Nephron progenitor cell (in vitro differentiated cells): ENCODE measurements at regions not wholly inside any gene's neighbourhood (a gene's known extent, or its start where the extent isn't known, plus 50 kb on each side); places are given as distances from the start of the nearest gene placed in this dataset.

Experiments
- DNase-seq: peaks from one replicate; pipeline ENCODE4 v3.0.0; 2021
- H3K27ac Mint-ChIP-seq: 2 replicates; pipeline ENCODE4 v1.8.0; 2021; ENCODE audit warnings: mild to moderate bottlenecking, moderate library complexity, mixed read lengths
- H3K27me3 Mint-ChIP-seq: 2 replicates; pipeline ENCODE4 v1.8.0; 2021; ENCODE audit warnings: mild to moderate bottlenecking, low read depth, mixed read lengths; ENCODE audit not compliant: poor library complexity
- H3K36me3 Mint-ChIP-seq: 2 replicates; pipeline ENCODE4 v1.8.0; 2021; ENCODE audit warnings: low read depth, mixed read lengths
- H3K4me1 Mint-ChIP-seq: 2 replicates; pipeline ENCODE4 v1.8.0; 2021; ENCODE audit warnings: mixed read lengths
- H3K4me3 Mint-ChIP-seq: 2 replicates; pipeline ENCODE4 v1.8.0; 2021; ENCODE audit warnings: mild to moderate bottlenecking, moderate library complexity, mixed read lengths
- H3K9me3 Mint-ChIP-seq: 2 replicates; pipeline ENCODE4 v1.8.0; 2021; ENCODE audit warnings: mild to moderate bottlenecking, moderate library complexity, mixed read lengths
- CTCF ChIP-seq: fragments of 200-600 bp; sonication (generic); IDR thresholded peaks from 2 replicates; pipeline ENCODE4 v1.5.0; 2021; ENCODE audit warnings: antibody characterized with exemption

DNA sequence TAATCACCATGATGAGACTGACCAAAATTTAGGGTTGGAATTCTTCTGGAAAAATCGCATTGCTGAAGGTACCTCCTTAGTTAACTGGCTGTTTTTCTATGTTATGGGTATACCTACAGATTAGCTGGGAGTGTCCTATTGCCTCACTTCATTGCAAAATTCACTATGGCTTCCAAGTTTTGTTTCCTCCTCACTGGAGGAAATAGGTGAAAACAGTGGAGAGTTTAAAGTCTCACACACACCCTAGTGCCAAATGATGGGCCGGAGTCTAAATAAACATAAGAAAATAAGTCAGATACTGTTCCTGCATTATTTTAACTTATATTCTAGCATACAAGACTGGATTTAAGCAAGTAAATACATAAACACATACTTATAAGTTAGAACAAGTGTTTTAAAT lies 98.2 kb downstream of the AHR start:
- peaks cover 31% of the 10 kb centered on the region for H3K9me3 Mint-ChIP-seq

DNA sequence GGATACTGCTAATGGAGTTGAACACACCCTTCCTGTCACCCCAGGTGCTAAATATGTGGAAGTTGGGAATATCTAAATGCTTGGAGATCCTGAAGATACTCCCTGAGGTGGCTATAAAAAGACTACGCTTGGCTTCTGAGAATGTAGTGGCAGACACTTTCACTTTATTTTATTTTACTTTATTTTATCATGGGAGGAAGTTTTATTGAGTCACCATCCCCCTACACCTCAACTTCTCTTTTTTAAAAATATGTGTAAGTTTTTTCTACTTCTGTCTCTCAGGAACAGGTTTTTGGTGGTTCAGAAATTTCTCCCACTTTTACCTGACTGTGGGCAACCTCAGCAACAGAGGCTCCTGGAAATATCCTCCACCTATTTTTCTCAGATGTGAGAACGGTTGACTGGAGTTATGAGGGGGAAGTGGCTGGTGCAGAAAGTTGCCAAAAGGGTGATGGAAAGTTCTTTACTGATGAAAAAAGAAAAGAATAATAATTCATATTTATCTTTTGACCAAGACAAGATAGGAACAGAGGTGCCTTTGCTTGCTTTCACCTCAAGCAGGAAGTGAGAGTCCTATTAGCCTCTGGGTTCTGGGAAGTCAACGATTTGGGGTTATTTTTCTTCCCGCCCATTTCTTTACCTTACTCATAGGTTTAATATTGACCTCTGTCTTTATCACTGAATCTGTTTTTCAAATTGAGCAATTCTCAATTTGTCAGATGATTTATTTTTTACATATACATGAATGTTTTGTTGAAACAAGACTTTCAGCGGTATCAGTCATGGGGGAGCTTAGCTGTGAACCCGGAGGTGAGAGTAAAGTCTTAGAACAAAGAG lies 103.6 kb downstream of the AHR start:
- Mint-ChIP-seq H3K4me1 (no peaks in the 10 kb centered on the region), H3K27me3 (peaks cover 3% of the 10 kb centered on the region), H3K9me3 (no peaks in the 10 kb centered on the region), H3K36me3 (no peaks in the 10 kb centered on the region), H3K27ac (no peak overlapping the region), H3K4me3 (no peak overlapping the region)
- DNase-seq: no peak
- TF ChIP-seq CTCF: no peak

More for the DNA sequence above, 98.2 kb downstream of the AHR start:
- no peak for TF ChIP-seq CTCF
- no peak overlapping the region for H3K27ac Mint-ChIP-seq
- no peak for DNase-seq
- H3K4me1 Mint-ChIP-seq: no peaks in the 10 kb centered on the region
- H3K36me3 Mint-ChIP-seq: no peaks in the 10 kb centered on the region
- H3K4me3 Mint-ChIP-seq: no peak overlapping the region
- H3K27me3 Mint-ChIP-seq: peaks cover 3% of the 10 kb centered on the region

DNA sequence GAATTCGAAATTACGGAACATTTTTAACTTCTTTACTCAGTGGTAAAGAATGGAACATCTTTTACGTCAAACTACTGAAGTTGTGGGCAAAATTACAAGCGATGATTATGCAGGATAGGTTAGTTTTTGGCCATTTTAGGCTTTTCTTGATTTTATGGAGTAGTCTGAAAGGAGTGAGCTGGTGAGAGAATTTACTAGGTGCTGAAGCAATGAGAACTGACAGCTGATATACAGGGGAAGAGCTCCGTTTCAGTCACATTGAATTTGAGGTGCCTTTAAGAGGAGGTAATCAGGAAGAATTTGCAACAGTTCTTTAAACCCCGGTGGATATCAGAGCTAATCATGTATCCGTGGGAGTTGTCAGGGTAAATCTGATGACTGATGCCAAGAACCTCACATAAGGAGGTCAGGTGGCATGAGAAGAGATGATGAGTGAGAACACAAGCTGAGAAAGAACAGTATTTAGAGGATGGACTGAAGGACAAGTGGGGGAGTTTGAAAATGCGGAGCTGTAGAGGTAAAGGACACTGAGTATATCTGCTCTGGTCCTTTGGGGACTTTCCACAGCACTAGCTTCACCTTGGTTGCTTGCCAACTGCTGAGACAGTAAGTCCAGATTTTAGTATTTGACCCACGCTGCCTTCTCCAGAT lies 104.3 kb downstream of the AHR start:
- DNase-seq: no peak
- Mint-ChIP-seq H3K27me3 (peaks cover 3% of the 10 kb centered on the region), H3K9me3 (no peaks in the 10 kb centered on the region), H3K4me3 (no peak overlapping the region), H3K27ac (no peak overlapping the region), H3K36me3 (no peaks in the 10 kb centered on the region), H3K4me1 (no peaks in the 10 kb centered on the region)
- TF ChIP-seq CTCF: no peak

- DNase-seq: no peak
- Mint-ChIP-seq H3K4me1 (peaks cover 7% of the 10 kb centered on the region), H3K4me3 (no peak overlapping the region), H3K27me3 (peaks cover 6% of the 10 kb centered on the region), H3K27ac (no peak overlapping the region), H3K36me3 (no peaks in the 10 kb centered on the region), H3K9me3 (no peaks in the 10 kb centered on the region)
- no peak for TF ChIP-seq CTCF
These were observed 105.6 kb downstream of the AHR start for GRCh38 chr7:17404006-17404405.

DNA sequence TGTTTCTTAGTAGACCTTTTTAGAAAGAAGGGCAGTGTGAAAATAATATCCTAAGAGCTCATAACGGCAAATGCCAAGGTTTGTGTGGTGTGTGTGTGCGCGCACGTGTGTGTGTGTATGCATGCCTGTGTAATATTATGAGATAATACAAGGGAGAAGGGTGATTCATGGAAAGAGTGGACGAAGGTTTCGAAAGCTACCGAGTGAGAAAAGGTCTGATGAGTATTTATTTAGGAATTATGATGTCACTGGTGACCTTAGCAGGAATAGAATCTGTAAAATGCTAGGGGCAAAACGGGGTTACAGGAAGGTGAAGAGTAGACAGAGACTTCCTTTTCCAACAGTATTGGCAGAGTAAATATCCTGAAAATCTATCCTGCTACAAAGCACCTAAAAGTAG lies 107.3 kb downstream of the AHR start:
- no peaks in the 10 kb centered on the region for H3K36me3 Mint-ChIP-seq
- no peak for TF ChIP-seq CTCF
- peaks cover 3% of the 10 kb centered on the region for H3K27me3 Mint-ChIP-seq
- no peak overlapping the region for H3K4me3 Mint-ChIP-seq
- H3K4me1 Mint-ChIP-seq: peaks cover 7% of the 10 kb centered on the region
- H3K9me3 Mint-ChIP-seq: no peaks in the 10 kb centered on the region
- no peak overlapping the region for H3K27ac Mint-ChIP-seq
- DNase-seq: no peak
